T-cell (primary cell): ENCODE measurements at regions not wholly inside any gene's neighbourhood (a gene's known extent, or its start where the extent isn't known, plus 50 kb on each side); places are given as distances from the start of the nearest gene placed in this dataset.
"Not testable (repeated sequence)": the region's sequence is repeated elsewhere in the genome, so short reads cannot be mapped to it uniquely, and the experiment has no call there.

Source experiments
- ATAC-seq, 4 experiments: fragments of 200-7000 bp in 3 of 4; fragments of 150-1000 bp in 1 of 4; cut with Tn5 transposase; replicated peaks in 1 of 4; 1 replicate in 3 of 4; 2 replicates in 1 of 4; pipeline ENCODE4 v1.10.0; 2021; ENCODE audit warnings: moderate library complexity in 3 of 4, mild to moderate bottlenecking in 2 of 4, moderate number of reproducible peaks in 1 of 4
- CTCF ChIA-PET, 2 donors: fragments of 300-600 bp; sonication (Branson Sonifier 250); formaldehyde crosslinking; loops; one replicate each; lab custom pipeline; 2022; ENCODE audit warnings: antibody characterized with exemption in 2 of 2; lab: Charles Lee
- POLR2A ChIA-PET, 2 donors: fragments of 300-600 bp; sonication (Branson Sonifier 250); formaldehyde crosslinking; loops; one replicate each; lab custom pipeline; 2022; ENCODE audit warnings: antibody characterized with exemption in 2 of 2; lab: Charles Lee
- DNase-seq, 35 experiments: peaks; one replicate each; pipeline versions ENCODE4 v3.0.0 to v3.0.0-alpha.2; 2013 to 2023
- H3K27ac ChIP-seq: one replicate; pipeline ENCODE4 v1.5.1; 2013; ENCODE audit warnings: low read length
- H3K27me3 ChIP-seq, 2 experiments: replicated peaks in 1 of 2; 1 replicate in 1 of 2; 2 replicates in 1 of 2; pipeline versions ENCODE4 v1.6.1 to v1.7.0; 2013; ENCODE audit warnings: low read length in 1 of 2, mixed read lengths in 1 of 2; ENCODE audit not compliant: control insufficient read depth in 2 of 2, insufficient read depth in 2 of 2; ENCODE audit errors: extremely low read depth in 1 of 2
- H3K36me3 ChIP-seq, 2 donors: 1 replicate in 1 of 2; 2 replicates in 1 of 2; pipeline versions ENCODE4 v1.6.1 to v1.7.0; 2013; ENCODE audit warnings: low read length in 1 of 2; ENCODE audit not compliant: control insufficient read depth in 2 of 2, insufficient read depth in 1 of 2; ENCODE audit errors: extremely low read depth in 1 of 2
- H3K4me1 ChIP-seq, 2 experiments: 1 replicate in 1 of 2; 2 replicates in 1 of 2; pipeline versions ENCODE4 v1.6.1 to v1.7.0; 2013; ENCODE audit warnings: low read length in 2 of 2, mixed read lengths in 1 of 2; ENCODE audit not compliant: insufficient read depth in 2 of 2, control insufficient read depth in 1 of 2; ENCODE audit errors: extremely low read depth in 1 of 2
- H3K4me3 ChIP-seq, 2 donors: 1 replicate in 1 of 2; 2 replicates in 1 of 2; pipeline versions ENCODE4 v1.5.1 to v1.7.0; 2013; ENCODE audit warnings: mild to moderate bottlenecking in 2 of 2, low read length in 1 of 2, moderate library complexity in 1 of 2; ENCODE audit not compliant: control insufficient read depth in 1 of 2; ENCODE audit errors: extremely low read depth in 1 of 2
- H3K9me3 ChIP-seq: 2 replicates; pipeline ENCODE4 v1.7.0; 2013
- H3K27ac Mint-ChIP-seq, 2 donors: one replicate each; pipeline ENCODE4 v1.8.0; 2020 to 2021; ENCODE audit warnings: mild to moderate bottlenecking in 2 of 2, mixed read lengths in 2 of 2
- H3K27me3 Mint-ChIP-seq, 2 donors: one replicate each; pipeline ENCODE4 v1.8.0; 2021 to 2022; ENCODE audit warnings: mixed read lengths in 2 of 2
- H3K36me3 Mint-ChIP-seq: one replicate; pipeline ENCODE4 v1.8.0; 2021; ENCODE audit warnings: mixed read lengths
- H3K4me1 Mint-ChIP-seq, 3 donors: one replicate each; pipeline ENCODE4 v1.8.0; 2020 to 2022; ENCODE audit warnings: mixed read lengths in 3 of 3, mild to moderate bottlenecking in 1 of 3
- H3K4me3 Mint-ChIP-seq, 3 donors: one replicate each; pipeline ENCODE4 v1.8.0; 2020 to 2022; ENCODE audit warnings: mild to moderate bottlenecking in 3 of 3, mixed read lengths in 3 of 3, moderate library complexity in 3 of 3
- H3K9me3 Mint-ChIP-seq, 3 donors: one replicate each; pipeline ENCODE4 v1.8.0; 2020 to 2022; ENCODE audit warnings: mixed read lengths in 3 of 3
- WGBS: methylation state at CpG from one replicate; pipeline ENCODE4 v1.1.5; 2013; ENCODE audit warnings: missing lambda C conversion rate; ENCODE audit not compliant: insufficient coverage; 5-methylcytosine and 5-hydroxymethylcytosine counted together

- no peaks in the 10 kb centered on the region for H3K36me3 ChIP-seq
- Mint-ChIP-seq H3K36me3 (no peaks in the 10 kb centered on the region), H3K9me3 (no peaks in the 10 kb centered on the region), H3K27me3 (no peaks in the 10 kb centered on the region), H3K27ac (no peak overlapping the region), H3K4me3 (no peak overlapping the region), H3K4me1 (no peaks in the 10 kb centered on the region)
- 94% methylated on average over 2 of the region's 6 CpGs for WGBS
- DNase-seq (no peak), ATAC-seq (no peak)
- no peaks in the 10 kb centered on the region for H3K9me3 ChIP-seq
- H3K27ac ChIP-seq, result no peak overlapping the region
- no peaks in the 10 kb centered on the region for H3K4me1 ChIP-seq
- no peaks in the 10 kb centered on the region for H3K27me3 ChIP-seq
- ChIA-PET CTCF (interaction anchor here (0.6 to 1.0 kb wide), 2 partner anchors 87 to 1230 kb away, joined by 3 to 4 read pairs; no protein-coding TSS in a partner anchor), POLR2A (no interaction called here)
- H3K4me3 ChIP-seq, result no peak overlapping the region
Observed at GRCh38 chr5:147101659-147102369, 133.0 kb upstream of the STK32A start.

- H3K4me3 ChIP-seq, result no peak overlapping the region
- no peaks in the 10 kb centered on the region for H3K36me3 ChIP-seq
- DNase-seq, result no peak
- H3K27ac ChIP-seq, result no peak overlapping the region
- POLR2A ChIA-PET, result no interaction called here
- H3K4me3 Mint-ChIP-seq, result no peak overlapping the region
- 40% methylated on average over 1 of the region's 1 CpG for WGBS
- H3K36me3 Mint-ChIP-seq, result no peaks in the 10 kb centered on the region
- H3K4me1 Mint-ChIP-seq, result no peaks in the 10 kb centered on the region
- no peaks in the 10 kb centered on the region for H3K9me3 ChIP-seq
- no peaks in the 10 kb centered on the region for H3K27me3 ChIP-seq
- no peak for ATAC-seq
- CTCF ChIA-PET, result no interaction called here
- no peaks in the 10 kb centered on the region for H3K4me1 ChIP-seq
- no peak overlapping the region for H3K27ac Mint-ChIP-seq
- H3K9me3 Mint-ChIP-seq, result no peaks in the 10 kb centered on the region
- no peaks in the 10 kb centered on the region for H3K27me3 Mint-ChIP-seq
Observed at GRCh38 chr5:147112899-147113298, 121.9 kb upstream of the STK32A start.

- WGBS, result no CpG with 5 or more reads among the region's 2 CpGs
Observed at GRCh38 chr5:147113967-147114366, 120.9 kb upstream of the STK32A start.

DNA sequence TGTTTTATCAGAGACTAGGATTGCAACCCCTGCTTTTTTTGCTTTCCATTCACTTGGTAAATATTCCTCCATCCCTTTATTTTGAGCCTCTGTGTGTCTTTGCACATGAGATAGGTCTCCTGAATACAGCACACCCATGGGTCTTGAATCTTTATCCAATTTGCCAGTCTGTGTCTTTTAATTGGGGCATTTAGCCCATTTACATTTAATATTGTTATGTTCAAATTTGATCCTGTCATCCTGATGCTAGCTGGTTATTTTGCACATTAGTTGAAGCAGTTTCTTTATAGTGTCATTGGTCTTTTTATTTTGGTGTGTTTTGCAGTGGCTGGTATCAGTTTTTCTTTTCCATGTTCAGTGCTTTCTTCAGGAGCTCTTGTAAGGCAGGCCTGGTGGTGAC lies 95.1 kb upstream of the STK32A start:
- CTCF ChIA-PET, H3K27ac Mint-ChIP-seq, H3K36me3 Mint-ChIP-seq, H3K9me3 ChIP-seq, ATAC-seq, H3K4me3 Mint-ChIP-seq, H3K4me3 ChIP-seq, POLR2A ChIA-PET, H3K27me3 Mint-ChIP-seq, H3K27ac ChIP-seq, H3K4me1 ChIP-seq, H3K27me3 ChIP-seq, H3K36me3 ChIP-seq, H3K4me1 Mint-ChIP-seq, DNase-seq: not testable (repeated sequence)
- peaks cover 22 to 42% (median 22%) of the 10 kb centered on the region in 3 donors for H3K9me3 Mint-ChIP-seq

More at GRCh38 chr5:147113967-147114366, 120.9 kb upstream of the STK32A start:
- no peak overlapping the region for H3K27ac ChIP-seq
- no peaks in the 10 kb centered on the region for H3K4me1 ChIP-seq
- Mint-ChIP-seq H3K27ac (no peak overlapping the region), H3K9me3 (no peaks in the 10 kb centered on the region), H3K27me3 (no peaks in the 10 kb centered on the region), H3K4me3 (no peak overlapping the region), H3K4me1 (no peaks in the 10 kb centered on the region), H3K36me3 (no peaks in the 10 kb centered on the region)
- no peak overlapping the region for H3K4me3 ChIP-seq
- no peaks in the 10 kb centered on the region for H3K9me3 ChIP-seq
- DNase-seq (no peak), ATAC-seq (no peak)
- no peaks in the 10 kb centered on the region for H3K27me3 ChIP-seq
- ChIA-PET CTCF (no interaction called here), POLR2A (no interaction called here)
- H3K36me3 ChIP-seq, result no peaks in the 10 kb centered on the region

GRCh38 chr5:147140558-147140957 lies 94.3 kb upstream of the STK32A start:
- CTCF ChIA-PET, result no interaction called here
- no peaks in the 10 kb centered on the region for H3K9me3 ChIP-seq
- POLR2A ChIA-PET, result no interaction called here
- DNase-seq (no peak), ATAC-seq (no peak)
- no peak overlapping the region for H3K4me3 Mint-ChIP-seq
- H3K27ac ChIP-seq, result no peak overlapping the region
- no peak overlapping the region for H3K4me3 ChIP-seq
- H3K36me3 ChIP-seq, result no peaks in the 10 kb centered on the region
- H3K27me3 ChIP-seq, result no peaks in the 10 kb centered on the region
- no peaks in the 10 kb centered on the region for H3K36me3 Mint-ChIP-seq
- no peaks in the 10 kb centered on the region for H3K4me1 ChIP-seq
- no peaks in the 10 kb centered on the region for H3K4me1 Mint-ChIP-seq
- H3K9me3 Mint-ChIP-seq, result peaks cover 22 to 42% (median 22%) of the 10 kb centered on the region in 3 donors
- no CpG with 5 or more reads among the region's 1 CpG for WGBS
- no peaks in the 10 kb centered on the region for H3K27me3 Mint-ChIP-seq
- H3K27ac Mint-ChIP-seq, result no peak overlapping the region

DNA sequence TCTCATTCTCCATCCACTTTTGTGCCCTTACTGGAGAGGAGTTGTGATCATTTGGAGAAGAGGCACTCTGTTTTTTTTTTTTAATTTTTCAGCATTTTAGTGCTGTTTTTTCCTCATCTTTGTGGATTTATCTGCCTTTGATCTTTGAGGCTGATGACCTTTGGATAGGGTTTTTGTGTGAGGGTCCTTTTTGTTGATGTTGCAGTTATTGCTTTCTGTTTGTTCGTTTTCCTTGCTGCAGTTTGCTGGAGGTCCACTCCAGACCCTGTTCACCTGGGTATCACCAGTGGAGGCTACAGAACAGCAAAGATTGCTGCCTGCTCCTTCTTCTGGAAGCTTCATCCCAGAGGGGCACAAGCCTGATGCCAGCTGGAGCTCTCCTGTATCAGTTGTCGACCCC lies 93.2 kb upstream of the STK32A start:
- H3K9me3 Mint-ChIP-seq, result peaks cover 22 to 38% (median 22%) of the 10 kb centered on the region in 3 donors
- H3K4me3 Mint-ChIP-seq, ATAC-seq, H3K27ac ChIP-seq, H3K9me3 ChIP-seq, H3K4me1 Mint-ChIP-seq, H3K4me1 ChIP-seq, H3K36me3 Mint-ChIP-seq, CTCF ChIA-PET, H3K4me3 ChIP-seq, H3K27me3 ChIP-seq, POLR2A ChIA-PET, H3K27ac Mint-ChIP-seq, H3K36me3 ChIP-seq, H3K27me3 Mint-ChIP-seq, DNase-seq: not testable (repeated sequence)
- 57% methylated on average over 1 of the region's 2 CpGs for WGBS

GRCh38 chr5:147143215-147143614 lies 91.6 kb upstream of the STK32A start:
- Mint-ChIP-seq H3K9me3 (peaks cover 18 to 29% (median 19%) of the 10 kb centered on the region in 3 donors), H3K4me1 (no peaks in the 10 kb centered on the region), H3K27me3 (peaks cover 0 to 4% of the 10 kb centered on the region in 2 donors), H3K4me3 (no peak overlapping the region), H3K27ac (no peak overlapping the region), H3K36me3 (no peaks in the 10 kb centered on the region)
- Histone ChIP-seq H3K27me3 (no peaks in the 10 kb centered on the region), H3K4me3 (no peak overlapping the region), H3K9me3 (no peaks in the 10 kb centered on the region), H3K4me1 (no peaks in the 10 kb centered on the region), H3K36me3 (no peaks in the 10 kb centered on the region), H3K27ac (no peak overlapping the region)
- ChIA-PET CTCF (no interaction called here), POLR2A (no interaction called here)
- ATAC-seq (no peak), DNase-seq (no peak)
